CD4-positive, alpha-beta T cell (primary cell): ENCODE measurements at regions not wholly inside any gene's neighbourhood (a gene's known extent, or its start where the extent isn't known, plus 50 kb on each side); places are given as distances from the start of the nearest gene placed in this dataset.

Experiments
- ATAC-seq: fragments of 200-7000 bp; cut with Tn5 transposase; one replicate; pipeline ENCODE4 v1.10.0; 2022; ENCODE audit warnings: mild to moderate bottlenecking; ENCODE audit not compliant: poor library complexity
- CTCF ChIA-PET: fragments of 350-600 bp; sonication (Branson Sonifier 250); formaldehyde crosslinking; loops from one replicate; lab custom pipeline; 2021; ENCODE audit warnings: antibody characterized with exemption, inconsistent platforms; lab: Charles Lee
- POLR2A ChIA-PET: fragments of 350-600 bp; sonication (Branson Sonifier 250); formaldehyde crosslinking; loops from one replicate; lab custom pipeline; 2021; ENCODE audit warnings: antibody characterized with exemption, inconsistent platforms; lab: Charles Lee
- DNase-seq, 14 experiments: peaks; one replicate each; pipeline ENCODE4 v3.0.0-alpha.2; 2013 to 2020; ENCODE audit warnings: mixed read lengths in 2 of 14
- H3K27ac ChIP-seq, 2 donors: one replicate each; pipeline versions ENCODE4 v1.5.1 to v1.7.0; 2013; ENCODE audit warnings: low read length in 2 of 2, low read depth in 1 of 2, mild to moderate bottlenecking in 1 of 2
- H3K27me3 ChIP-seq, 2 experiments: 1 replicate in 1 of 2; 2 replicates in 1 of 2; pipeline versions ENCODE4 v1.6.1 to v1.7.0; 2013; ENCODE audit warnings: low read length in 2 of 2, control low read depth in 1 of 2, mild to moderate bottlenecking in 1 of 2, moderate library complexity in 1 of 2; ENCODE audit not compliant: insufficient read depth in 2 of 2, control insufficient read depth in 1 of 2
- H3K36me3 ChIP-seq: one replicate; pipeline ENCODE4 v1.6.1; 2013; ENCODE audit warnings: low read length, control low read depth; ENCODE audit not compliant: insufficient read depth
- H3K4me1 ChIP-seq: one replicate; pipeline ENCODE4 v1.6.1; 2013; ENCODE audit warnings: low read length, control low read depth; ENCODE audit not compliant: insufficient read depth
- H3K4me3 ChIP-seq: one replicate; pipeline ENCODE4 v1.5.1; 2013; ENCODE audit warnings: mild to moderate bottlenecking, low read length, moderate library complexity
- H3K9me3 ChIP-seq, 2 experiments: 1 replicate in 1 of 2; 2 replicates in 1 of 2; pipeline versions ENCODE4 v1.6.1 to v1.7.0; 2013; ENCODE audit warnings: low read length in 2 of 2, mild to moderate bottlenecking in 2 of 2, control low read depth in 1 of 2, moderate library complexity in 1 of 2; ENCODE audit not compliant: control insufficient read depth in 1 of 2, insufficient read depth in 1 of 2
- H3K27ac Mint-ChIP-seq: one replicate; pipeline ENCODE4 v1.8.0; 2020; ENCODE audit warnings: mixed read lengths
- H3K27me3 Mint-ChIP-seq: one replicate; pipeline ENCODE4 v1.8.0; 2021; ENCODE audit warnings: mixed read lengths
- H3K36me3 Mint-ChIP-seq: one replicate; pipeline ENCODE4 v1.8.0; 2021; ENCODE audit warnings: low read depth, mixed read lengths
- H3K4me1 Mint-ChIP-seq: one replicate; pipeline ENCODE4 v1.8.0; 2021; ENCODE audit warnings: low read depth, mixed read lengths
- H3K4me3 Mint-ChIP-seq: one replicate; pipeline ENCODE4 v1.8.0; 2020; ENCODE audit warnings: mild to moderate bottlenecking, mixed read lengths
- H3K9me3 Mint-ChIP-seq: one replicate; pipeline ENCODE4 v1.8.0; 2020; ENCODE audit warnings: mixed read lengths
- CTCF ChIP-seq: fragments of 200-600 bp; IDR thresholded peaks from one replicate; pipeline ENCODE4 v1.8.0; 2022; ENCODE audit warnings: antibody characterized with exemption, mild to moderate bottlenecking
- intact Hi-C, 2 experiments: fragments of 100-400 bp; cut with DNase I in 1 of 2; cut with micrococcal nuclease in 1 of 2; formaldehyde crosslinking; loops; one replicate each; pipeline versions ENCODE4 v1.15.1 to v1.9.0; 2023 to 2025; cut with DNase I, micrococcal nuclease

DNA sequence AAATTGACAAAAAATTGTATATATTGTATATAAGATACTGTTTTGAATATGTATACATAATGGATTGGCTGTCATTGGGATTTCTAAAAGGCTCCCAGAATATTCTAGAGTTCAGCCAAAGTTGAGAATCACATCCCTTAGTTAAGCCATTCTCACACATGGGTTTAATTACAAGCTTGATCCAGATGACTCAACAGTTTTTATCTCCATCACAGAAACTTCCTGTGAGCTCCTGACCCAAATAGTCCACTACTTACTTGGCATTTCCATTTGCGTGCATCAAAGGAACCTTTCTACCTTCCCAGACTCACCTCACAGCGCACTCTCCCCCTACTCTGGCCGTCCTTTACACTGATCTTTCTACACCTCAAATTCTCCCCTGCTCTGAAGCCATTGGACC lies 184.8 kb upstream of the ARHGAP20 start:
- DNase-seq (no peak), ATAC-seq (no peak)
- Histone ChIP-seq H3K4me3 (no peak overlapping the region), H3K27ac (no peak overlapping the region), H3K27me3 (no peaks in the 10 kb centered on the region), H3K4me1 (no peaks in the 10 kb centered on the region), H3K36me3 (no peaks in the 10 kb centered on the region), H3K9me3 (no peaks in the 10 kb centered on the region)
- ChIA-PET POLR2A (no interaction called here), CTCF (no interaction called here)
- Mint-ChIP-seq H3K4me3 (no peak overlapping the region), H3K9me3 (no peaks in the 10 kb centered on the region), H3K36me3 (no peaks in the 10 kb centered on the region), H3K27me3 (no peaks in the 10 kb centered on the region), H3K4me1 (no peaks in the 10 kb centered on the region), H3K27ac (no peak overlapping the region)
- TF ChIP-seq CTCF = no peak
- intact Hi-C loops = no loop called here

- Mint-ChIP-seq H3K4me3 (no peak overlapping the region), H3K36me3 (no peaks in the 10 kb centered on the region), H3K27me3 (no peaks in the 10 kb centered on the region), H3K27ac (no peak overlapping the region), H3K4me1 (no peaks in the 10 kb centered on the region), H3K9me3 (no peaks in the 10 kb centered on the region)
- Histone ChIP-seq H3K4me3 (no peak overlapping the region), H3K27ac (no peak overlapping the region), H3K9me3 (no peaks in the 10 kb centered on the region), H3K27me3 (no peaks in the 10 kb centered on the region), H3K4me1 (no peaks in the 10 kb centered on the region), H3K36me3 (no peaks in the 10 kb centered on the region)
- ATAC-seq = no peak
- intact Hi-C loops = no loop called here
- ChIA-PET CTCF (no interaction called here), POLR2A (no interaction called here)
- DNase-seq = no peak
- TF ChIP-seq CTCF = no peak
Measured at GRCh38 chr11:110896358-110896757, 184.1 kb upstream of the ARHGAP20 start.

DNA sequence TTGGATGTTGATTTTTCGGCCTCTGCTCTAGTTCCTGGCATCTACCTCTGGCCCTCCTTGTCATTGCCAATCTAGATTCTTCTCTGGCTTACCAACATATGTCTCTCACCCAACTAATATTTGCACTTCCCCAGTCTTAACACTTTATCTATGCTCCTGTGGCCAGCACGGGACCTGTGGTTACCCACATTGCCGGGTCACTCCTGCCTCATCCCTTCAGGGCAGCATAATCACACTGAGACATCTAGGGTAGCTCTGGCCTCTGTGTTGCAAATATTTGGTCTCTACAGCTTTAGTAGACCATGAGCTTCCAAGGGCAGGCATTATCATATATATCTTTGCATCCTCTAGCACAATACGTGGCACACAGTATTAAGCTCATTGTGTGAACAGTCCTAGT lies 182.0 kb upstream of the ARHGAP20 start:
- ChIA-PET CTCF (interaction anchor here (0.9 kb wide), 1 partner anchor 15 kb away, joined by 3 read pairs; no protein-coding TSS in a partner anchor), POLR2A (no interaction called here)
- Mint-ChIP-seq H3K27ac (no peak overlapping the region), H3K36me3 (no peaks in the 10 kb centered on the region), H3K4me1 (no peaks in the 10 kb centered on the region), H3K27me3 (no peaks in the 10 kb centered on the region), H3K4me3 (no peak overlapping the region), H3K9me3 (no peaks in the 10 kb centered on the region)
- Histone ChIP-seq H3K9me3 (no peaks in the 10 kb centered on the region), H3K27me3 (no peaks in the 10 kb centered on the region), H3K4me1 (no peaks in the 10 kb centered on the region), H3K27ac (no peak overlapping the region), H3K4me3 (no peak overlapping the region), H3K36me3 (no peaks in the 10 kb centered on the region)
- intact Hi-C loops = no loop called here
- ATAC-seq = no peak
- no peak for TF ChIP-seq CTCF
- DNase-seq = no peak
